ENCODE measurements at regions not wholly inside any gene's neighbourhood (a gene's known extent, or its start where the extent isn't known, plus 50 kb on each side); places are given as distances from the start of the nearest gene placed in this dataset.
"Not testable (repeated sequence)": the region's sequence is repeated elsewhere in the genome, so short reads cannot be mapped to it uniquely, and the experiment has no call there.

DNA sequence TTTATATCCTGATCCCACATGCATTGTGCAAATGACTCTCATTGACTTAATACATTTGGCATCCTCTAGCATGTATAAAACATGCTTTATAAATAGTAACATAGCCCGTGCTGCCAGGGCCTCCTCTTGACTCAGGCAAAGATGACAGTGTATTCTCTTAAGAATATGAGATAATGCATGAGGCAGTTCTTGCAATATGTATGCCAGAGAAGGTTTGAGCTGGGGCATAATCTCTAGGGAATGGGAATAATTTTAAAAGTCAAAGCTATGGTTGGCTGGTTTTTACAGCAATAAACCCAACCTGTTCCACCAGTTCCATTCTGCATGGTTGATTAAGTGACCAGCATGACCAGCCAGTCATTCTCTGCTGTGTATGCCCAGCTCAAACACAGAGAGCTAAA lies 179.0 kb upstream of the PFN2 start:
- no peak for DNase-seq

GRCh38 chr3:150148227-150148626 lies 177.5 kb upstream of the PFN2 start:
- DNase-seq = no peak

DNA sequence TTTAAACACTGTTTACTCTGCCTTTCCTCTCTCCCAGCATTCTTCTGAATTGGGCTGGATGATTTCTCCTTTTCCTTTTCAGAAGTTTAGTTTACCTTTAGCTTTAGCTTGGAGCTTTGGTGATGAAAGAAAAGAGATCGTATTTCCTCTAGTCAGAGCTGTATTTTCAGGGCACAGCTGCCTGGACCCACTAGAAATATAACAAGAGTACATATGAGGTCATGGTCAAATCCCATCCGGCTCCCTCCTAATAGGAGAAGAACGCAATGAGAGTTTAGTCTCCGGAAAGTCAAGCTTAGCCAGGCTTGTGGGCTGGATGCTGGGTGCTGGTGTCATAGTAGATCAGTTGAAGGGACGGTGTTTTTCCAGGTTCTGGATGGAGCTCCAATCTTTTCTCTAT lies 177.1 kb upstream of the PFN2 start:
- no peak for DNase-seq

- peak; percentile 59 for DNase-seq
These were observed 176.5 kb upstream of the PFN2 start for GRCh38 chr3:150146991-150147761.

- DNase-seq = no peak
These were observed 175.0 kb upstream of the PFN2 start for GRCh38 chr3:150145659-150146058.

GRCh38 chr3:150144191-150144708 lies 173.6 kb upstream of the PFN2 start:
- no peak for DNase-seq

DNA sequence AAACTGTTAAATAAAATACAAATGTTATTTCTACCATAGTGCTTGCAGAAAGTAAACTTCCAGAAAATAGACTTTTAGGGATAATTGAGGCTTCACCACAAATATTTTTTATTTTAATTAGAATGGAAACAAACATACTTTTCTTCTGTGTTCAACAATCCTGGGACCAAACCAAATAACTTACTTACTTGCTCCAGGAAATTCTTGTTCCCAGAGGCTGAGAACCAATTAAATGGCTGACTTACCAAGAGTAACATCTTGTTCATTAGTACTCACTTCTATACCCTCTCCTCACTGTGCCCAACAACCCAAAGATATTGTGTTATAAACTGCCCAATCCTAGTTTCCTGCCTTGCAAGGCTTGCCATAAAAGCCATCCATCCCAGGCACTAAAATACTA lies 172.2 kb upstream of the PFN2 start:
- no peak for DNase-seq

- DNase-seq = no peak
These were observed 171.2 kb upstream of the PFN2 start for GRCh38 chr3:150141790-150142326.

GRCh38 chr3:150140614-150141321 lies 170.1 kb upstream of the PFN2 start:
- no peak for DNase-seq

- DNase-seq = no peak
These were observed 168.1 kb upstream of the PFN2 start for GRCh38 chr3:150138824-150139223.

GRCh38 chr3:150136242-150136641 lies 165.5 kb upstream of the PFN2 start:
- DNase-seq = no peak

DNA sequence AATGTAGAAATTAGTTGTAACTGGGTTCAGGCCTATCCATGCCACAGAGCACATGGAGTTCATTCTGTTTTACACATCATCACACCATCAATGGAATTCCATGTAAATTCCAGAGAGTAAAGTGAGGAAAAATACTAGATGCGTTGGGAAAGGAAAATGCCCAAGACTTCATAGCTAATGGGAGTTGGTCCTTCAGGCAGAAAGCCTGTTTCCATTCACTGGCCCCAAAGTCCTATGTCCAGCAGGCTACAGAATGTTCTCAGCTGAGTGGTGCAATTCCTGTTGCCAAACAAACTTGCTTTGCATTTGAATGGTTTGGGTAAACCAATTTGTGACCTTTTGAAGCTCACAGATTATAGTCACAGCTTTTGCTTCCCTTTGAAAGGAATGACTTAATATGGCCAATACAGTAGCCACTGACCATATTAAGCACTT lies 164.6 kb upstream of the PFN2 start:
- no peak for DNase-seq

GRCh38 chr3:150133293-150133692 lies 162.6 kb upstream of the PFN2 start:
- DNase-seq = no peak

GRCh38 chr3:150132101-150132749 lies 161.5 kb upstream of the PFN2 start:
- no peak for DNase-seq

- DNase-seq = no peak
These were observed 161.0 kb upstream of the PFN2 start for GRCh38 chr3:150131663-150132062.

GRCh38 chr3:150130404-150131100 lies 159.9 kb upstream of the PFN2 start:
- DNase-seq = no peak

DNA sequence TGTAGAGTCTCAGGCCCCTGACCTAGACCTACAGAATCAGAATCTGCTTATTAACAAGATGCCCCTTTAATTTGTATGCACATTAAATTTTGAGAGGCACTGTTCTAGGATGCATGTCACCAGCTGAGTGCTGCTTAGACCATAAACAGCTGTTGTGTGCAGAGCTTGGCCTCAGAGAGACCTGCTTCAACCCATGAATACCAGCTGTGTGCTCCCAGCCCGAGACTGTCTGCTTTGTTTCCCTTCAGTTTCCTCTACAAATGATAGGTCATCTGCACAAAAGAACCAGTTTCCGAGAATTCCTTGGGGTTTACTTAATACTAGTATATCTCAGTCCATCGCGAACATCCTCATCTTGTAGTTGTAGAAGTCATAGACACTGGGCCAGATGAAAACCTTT lies 158.5 kb upstream of the PFN2 start:
- DNase-seq = no peak

GRCh38 chr3:150128126-150128525 lies 157.4 kb upstream of the PFN2 start:
- DNase-seq = no peak

GRCh38 chr3:150127011-150127490 lies 156.4 kb upstream of the PFN2 start:
- DNase-seq = no peak

- no peak for DNase-seq
These were observed 153.4 kb upstream of the PFN2 start for GRCh38 chr3:150124142-150124541.

DNA sequence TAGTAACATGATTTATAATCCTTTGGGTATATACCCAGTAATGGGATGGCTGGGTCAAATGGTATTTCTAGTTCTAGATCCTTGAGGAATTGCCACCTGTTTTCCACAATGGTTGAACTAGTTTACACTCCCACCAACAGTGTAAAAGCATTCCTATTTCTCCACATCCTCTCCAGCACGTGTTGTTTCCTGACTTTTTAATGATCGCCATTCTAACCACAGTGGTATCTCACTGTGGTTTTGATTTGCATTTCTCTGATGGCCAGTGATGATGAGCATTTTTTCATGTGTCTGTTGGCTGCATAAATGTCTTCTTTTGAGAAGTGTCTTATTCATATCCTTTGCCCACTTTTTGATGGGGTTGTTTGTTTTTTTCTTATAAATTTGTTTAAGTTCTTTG lies 152.6 kb upstream of the PFN2 start:
- DNase-seq = not testable (repeated sequence)

GRCh38 chr3:150118219-150118618 lies 147.5 kb upstream of the PFN2 start:
- no peak for DNase-seq

- no peak for DNase-seq
These were observed 146.4 kb upstream of the PFN2 start for GRCh38 chr3:150117076-150117475.

Measured in left hindlimb (tissue), 1 donor.